ENCODE measurements at regions not wholly inside any gene's neighbourhood (a gene's known extent, or its start where the extent isn't known, plus 50 kb on each side); places are given as distances from the start of the nearest gene placed in this dataset.

- no peaks in the 10 kb centered on the region for H3K36me3 Mint-ChIP-seq
- no peak overlapping the region for H3K27ac Mint-ChIP-seq
- CTCF ChIA-PET: no interaction called here
- DNase-seq: no peak
- H3K4me1 Mint-ChIP-seq: no peaks in the 10 kb centered on the region
- H3K27me3 Mint-ChIP-seq: peaks cover 10% of the 10 kb centered on the region
- H3K4me3 Mint-ChIP-seq: no peak overlapping the region
- H3K9me3 Mint-ChIP-seq: no peaks in the 10 kb centered on the region
Observed at GRCh38 chr13:94764576-94765321, 52.4 kb upstream of the SOX21 start.
